Ovary (tissue), 7 donors: ENCODE measurements at regions not wholly inside any gene's neighbourhood (a gene's known extent, or its start where the extent isn't known, plus 50 kb on each side); places are given as distances from the start of the nearest gene placed in this dataset.

ENCODE experiments used
- DNase-seq, 5 donors: peaks; one replicate each; pipeline ENCODE4 v3.0.0-alpha.2; 2019 to 2020
- H3K27ac ChIP-seq, 2 donors: fragments of 200-600 bp; one replicate each; pipeline versions ENCODE4 v1.5.1 to v1.8.0; 2019 to 2022
- H3K27me3 ChIP-seq: fragments of 200-600 bp; one replicate; pipeline ENCODE4 v1.8.0; 2022
- H3K36me3 ChIP-seq: fragments of 200-600 bp; sonication (generic); one replicate; pipeline ENCODE4 v1.5.1; 2019
- H3K4me1 ChIP-seq: one replicate; pipeline ENCODE4 v1.8.1; 2013; ENCODE audit warnings: mild to moderate bottlenecking, moderate library complexity; ENCODE audit not compliant: insufficient read depth
- H3K4me3 ChIP-seq: fragments of 200-600 bp; sonication (generic); one replicate; pipeline ENCODE4 v1.5.1; 2017
- H3K9me3 ChIP-seq, 2 donors: fragments of 200-600 bp in 1 of 2; sonication (generic) in 1 of 2; one replicate each; pipeline versions ENCODE4 v1.5.1 to v1.8.1; 2013 to 2019; ENCODE audit warnings: mild to moderate bottlenecking in 1 of 2, moderate library complexity in 1 of 2
- EP300 ChIP-seq: sonication (generic); formaldehyde crosslinking; IDR thresholded peaks from one replicate; pipeline ENCODE4 v1.6.1; 2017; ENCODE audit warnings: antibody characterized with exemption
- POLR2A ChIP-seq: fragments of 450-650 bp; IDR thresholded peaks from one replicate; pipeline ENCODE4 v1.6.1; 2017; ENCODE audit warnings: antibody characterized with exemption, mild to moderate bottlenecking, moderate library complexity
- WGBS, 3 donors: extraction: QIAGEN DNeasy Blood & Tissue Kit in 1 of 3; methylation state at CpG; one replicate each; pipeline versions ENCODE4 v1.1.5 to v1.1.7; 2013 to 2017; 5-methylcytosine and 5-hydroxymethylcytosine counted together
- intact Hi-C, 4 donors: fragments of 100-400 bp; cut with DNase I; formaldehyde crosslinking; loops; one replicate each; pipeline versions ENCODE4 v1.11.0 to v1.15.1; 2022 to 2023
- TF ChIP-seq, protein P1 (sequence below), 3 donors: fragments of 450-650 bp in 2 of 3; fragments of 200-600 bp in 1 of 3; IDR thresholded peaks; one replicate each; pipeline versions ENCODE4 v1.5.1 to v1.8.0; 2016 to 2022; ENCODE audit warnings: antibody characterized with exemption in 3 of 3, mild to moderate bottlenecking in 1 of 3
- donor health status: DM: no; HTN: no; CAD: no; lungs with moderate emphysema.
- donor health status: DM: no; HTN: no; CAD: no.
- donor health status: Bipolar disorder and iron deficiency.
- donor health status: DM: no; HTN: no; CAD: no.
- donor health status: DM: yes; HTN: yes; CAD: no.

GRCh38 chr2:6602471-6602870, 263.2 kb downstream of the CMPK2 start:
- H3K27me3 ChIP-seq: no peaks in the 10 kb centered on the region
- no peak overlapping the region for H3K4me3 ChIP-seq
- TF ChIP-seq, protein P1, sequence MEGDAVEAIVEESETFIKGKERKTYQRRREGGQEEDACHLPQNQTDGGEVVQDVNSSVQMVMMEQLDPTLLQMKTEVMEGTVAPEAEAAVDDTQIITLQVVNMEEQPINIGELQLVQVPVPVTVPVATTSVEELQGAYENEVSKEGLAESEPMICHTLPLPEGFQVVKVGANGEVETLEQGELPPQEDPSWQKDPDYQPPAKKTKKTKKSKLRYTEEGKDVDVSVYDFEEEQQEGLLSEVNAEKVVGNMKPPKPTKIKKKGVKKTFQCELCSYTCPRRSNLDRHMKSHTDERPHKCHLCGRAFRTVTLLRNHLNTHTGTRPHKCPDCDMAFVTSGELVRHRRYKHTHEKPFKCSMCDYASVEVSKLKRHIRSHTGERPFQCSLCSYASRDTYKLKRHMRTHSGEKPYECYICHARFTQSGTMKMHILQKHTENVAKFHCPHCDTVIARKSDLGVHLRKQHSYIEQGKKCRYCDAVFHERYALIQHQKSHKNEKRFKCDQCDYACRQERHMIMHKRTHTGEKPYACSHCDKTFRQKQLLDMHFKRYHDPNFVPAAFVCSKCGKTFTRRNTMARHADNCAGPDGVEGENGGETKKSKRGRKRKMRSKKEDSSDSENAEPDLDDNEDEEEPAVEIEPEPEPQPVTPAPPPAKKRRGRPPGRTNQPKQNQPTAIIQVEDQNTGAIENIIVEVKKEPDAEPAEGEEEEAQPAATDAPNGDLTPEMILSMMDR (IDR thresholded peaks at IDR 0.05): no peak
- no peak for TF ChIP-seq POLR2A
- no peak for TF ChIP-seq EP300
- no peaks in the 10 kb centered on the region for H3K36me3 ChIP-seq
- no peak for DNase-seq
- intact Hi-C loops: no loop called here
- H3K9me3 ChIP-seq: no peaks in the 10 kb centered on the region
- H3K27ac ChIP-seq: no peak overlapping the region
- 91 to 95% (median 94%) methylated on average over 4 of the region's 4 CpGs for WGBS, 3 donors
- H3K4me1 ChIP-seq: no peaks in the 10 kb centered on the region

DNA sequence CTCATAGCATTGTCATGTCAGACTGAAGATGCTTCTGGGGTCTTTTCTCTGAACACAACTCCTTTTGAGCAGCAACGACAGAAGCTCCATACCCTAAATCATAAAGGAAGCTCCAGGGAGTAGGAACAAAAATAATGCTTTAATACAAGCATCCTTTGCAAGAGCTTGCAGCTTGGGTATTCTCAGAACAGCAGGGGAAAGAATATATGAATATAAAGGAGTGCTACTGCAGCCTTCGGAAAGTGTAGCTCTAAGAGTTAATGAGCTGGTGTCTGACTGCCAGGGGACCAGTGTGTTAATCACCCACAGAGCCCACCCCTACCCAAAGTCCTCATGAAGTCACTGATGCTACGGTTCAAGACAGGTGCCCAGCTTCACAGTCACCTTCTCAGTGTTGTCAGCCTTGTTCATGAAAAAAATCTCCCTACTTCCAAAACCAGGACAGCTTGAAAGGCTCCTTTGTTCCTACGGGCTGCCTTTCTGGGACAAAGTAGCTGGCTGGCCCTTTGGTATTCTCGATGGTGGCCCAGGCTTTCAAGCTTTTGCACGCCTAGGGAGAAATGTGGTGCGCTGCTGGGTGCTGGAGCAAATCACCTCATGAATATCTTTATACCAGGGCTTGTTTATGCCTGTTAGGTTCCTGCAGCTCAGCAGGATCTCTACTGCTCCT, 259.7 kb downstream of the CMPK2 start:
- H3K9me3 ChIP-seq: no peaks in the 10 kb centered on the region
- WGBS, 3 donors: 69 to 82% (median 74%) methylated on average over 7 of the region's 7 CpGs
- H3K27me3 ChIP-seq: no peaks in the 10 kb centered on the region
- H3K4me1 ChIP-seq: no peaks in the 10 kb centered on the region
- H3K27ac ChIP-seq: no peak overlapping the region
- TF ChIP-seq, protein P1 (IDR thresholded peaks at IDR 0.05): no peak
- TF ChIP-seq POLR2A (no peak), EP300 (no peak)
- H3K36me3 ChIP-seq: no peaks in the 10 kb centered on the region
- H3K4me3 ChIP-seq: no peak overlapping the region
- DNase-seq: no peak
- intact Hi-C loops: no loop called here

DNA sequence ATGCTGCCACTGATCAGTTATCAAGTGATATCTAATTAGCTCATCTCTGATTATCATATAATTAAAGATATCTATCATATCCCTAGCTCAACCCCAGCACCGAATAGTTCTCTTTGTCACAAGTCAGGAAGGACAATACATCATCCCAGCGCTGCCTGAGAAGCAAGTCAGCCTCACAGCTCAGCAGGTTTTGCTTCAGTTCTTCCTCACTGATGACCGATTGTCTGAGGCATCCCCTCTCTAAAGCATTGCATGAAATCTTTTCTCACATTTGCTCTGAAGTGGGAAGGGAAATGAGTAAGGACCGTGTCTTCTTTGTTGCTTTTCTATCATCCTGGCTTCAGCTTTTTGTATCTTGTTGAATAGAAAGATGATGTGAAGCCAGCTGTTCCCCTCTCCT, 247.9 kb downstream of the CMPK2 start:
- intact Hi-C loops: no loop called here
- H3K36me3 ChIP-seq: no peaks in the 10 kb centered on the region

DNA sequence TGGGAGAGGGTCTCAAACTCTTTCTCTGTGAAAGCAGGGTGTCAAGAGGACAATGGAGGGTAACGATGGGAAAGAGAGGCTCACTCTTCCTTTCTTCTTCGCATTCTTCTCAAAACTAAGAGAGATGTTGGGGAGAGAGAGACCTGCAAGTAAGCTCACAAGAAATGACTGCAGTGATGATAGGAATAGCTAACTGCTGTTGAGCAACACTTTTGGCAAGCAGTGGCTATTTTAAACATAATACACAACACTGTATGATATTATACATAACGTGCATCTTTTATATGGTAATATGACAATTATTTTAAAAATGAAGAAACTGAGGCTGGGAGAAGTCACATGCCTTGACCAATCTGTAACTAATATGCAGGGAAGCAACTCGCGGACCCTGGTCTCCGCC, 247.5 kb downstream of the CMPK2 start:
- H3K36me3 ChIP-seq: no peaks in the 10 kb centered on the region
- H3K27ac ChIP-seq: no peak overlapping the region
- intact Hi-C loops: no loop called here
- no peaks in the 10 kb centered on the region for H3K4me1 ChIP-seq
- TF ChIP-seq POLR2A (no peak), EP300 (no peak)
- TF ChIP-seq, protein P1 (IDR thresholded peaks at IDR 0.05): no peak
- no peak overlapping the region for H3K4me3 ChIP-seq
- no peak for DNase-seq
- no peaks in the 10 kb centered on the region for H3K27me3 ChIP-seq
- WGBS, 3 donors: 87 to 90% (median 88%) methylated on average over 6 of the region's 6 CpGs
- H3K9me3 ChIP-seq: no peaks in the 10 kb centered on the region

More for the DNA sequence above, 247.9 kb downstream of the CMPK2 start:
- 73 to 81% (median 80%) methylated on average over 4 of the region's 4 CpGs for WGBS, 3 donors
- H3K9me3 ChIP-seq: no peaks in the 10 kb centered on the region
- DNase-seq: no peak
- TF ChIP-seq, protein P1 (IDR thresholded peaks at IDR 0.05): no peak
- no peak for TF ChIP-seq POLR2A
- TF ChIP-seq EP300: no peak
- no peaks in the 10 kb centered on the region for H3K4me1 ChIP-seq
- no peak overlapping the region for H3K4me3 ChIP-seq
- H3K27me3 ChIP-seq: no peaks in the 10 kb centered on the region
- H3K27ac ChIP-seq: no peak overlapping the region
